HG03565 (cell line): ENCODE measurements at regions not wholly inside any gene's neighbourhood (a gene's known extent, or its start where the extent isn't known, plus 50 kb on each side); places are given as distances from the start of the nearest gene placed in this dataset.

Experiments used
- ATAC-seq: cut with Tn5 transposase; IDR thresholded peaks from one replicate; pipeline ENCODE4 v1.9.1; 2021; ENCODE audit warnings: mild to moderate bottlenecking, moderate library complexity; ENCODE audit not compliant: unreplicated experiment

GRCh38 chr2:121038431-121038830 lies 246.6 kb downstream of the TFCP2L1 start:
- ATAC-seq = no peak

- no peak for ATAC-seq
These were observed 245.9 kb downstream of the TFCP2L1 start for GRCh38 chr2:121038891-121039616.

- ATAC-seq = no peak
These were observed 245.3 kb downstream of the TFCP2L1 start for GRCh38 chr2:121039679-121040078.

- ATAC-seq = no peak
These were observed 243.5 kb downstream of the TFCP2L1 start for GRCh38 chr2:121041516-121041915.

GRCh38 chr2:121043061-121043826 lies 241.8 kb downstream of the TFCP2L1 start:
- no peak for ATAC-seq

GRCh38 chr2:121043827-121044222 lies 241.2 kb downstream of the TFCP2L1 start:
- ATAC-seq = no peak

GRCh38 chr2:121044412-121044811 lies 240.6 kb downstream of the TFCP2L1 start:
- no peak for ATAC-seq

- ATAC-seq = no peak
These were observed 239.8 kb downstream of the TFCP2L1 start for GRCh38 chr2:121045245-121045644.

- no peak for ATAC-seq
These were observed 238.7 kb downstream of the TFCP2L1 start for GRCh38 chr2:121046335-121046734.

GRCh38 chr2:121047383-121047782 lies 237.6 kb downstream of the TFCP2L1 start:
- ATAC-seq = no peak

- no peak for ATAC-seq
These were observed 235.9 kb downstream of the TFCP2L1 start for GRCh38 chr2:121049131-121049530.

- ATAC-seq = no peak
These were observed 234.9 kb downstream of the TFCP2L1 start for GRCh38 chr2:121049950-121050585.

- no peak for ATAC-seq
These were observed 233.7 kb downstream of the TFCP2L1 start for GRCh38 chr2:121051311-121051710.

- no peak for ATAC-seq
These were observed 233.0 kb downstream of the TFCP2L1 start for GRCh38 chr2:121052023-121052422.

GRCh38 chr2:121052521-121052920 lies 232.5 kb downstream of the TFCP2L1 start:
- ATAC-seq = no peak

GRCh38 chr2:121055088-121055487 lies 229.9 kb downstream of the TFCP2L1 start:
- no peak for ATAC-seq

- ATAC-seq = no peak
These were observed 229.5 kb downstream of the TFCP2L1 start for GRCh38 chr2:121055501-121055900.

GRCh38 chr2:121058852-121059558 lies 226.0 kb downstream of the TFCP2L1 start:
- ATAC-seq = no peak

- no peak for ATAC-seq
These were observed 225.1 kb downstream of the TFCP2L1 start for GRCh38 chr2:121059651-121060649.

- ATAC-seq = no peak
These were observed 223.4 kb downstream of the TFCP2L1 start for GRCh38 chr2:121061633-121062032.
